ENCODE measurements at regions not wholly inside any gene's neighbourhood (a gene's known extent, or its start where the extent isn't known, plus 50 kb on each side); places are given as distances from the start of the nearest gene placed in this dataset.

GRCh38 chr14:76962303-76962660 is 66.2 kb downstream of the IRF2BPL start:
- peak overlapping the region; percentile 73 for H3K27ac ChIP-seq
- TF ChIP-seq CTCF (conservative IDR thresholded peaks at IDR 0.05) = no peak

DNA sequence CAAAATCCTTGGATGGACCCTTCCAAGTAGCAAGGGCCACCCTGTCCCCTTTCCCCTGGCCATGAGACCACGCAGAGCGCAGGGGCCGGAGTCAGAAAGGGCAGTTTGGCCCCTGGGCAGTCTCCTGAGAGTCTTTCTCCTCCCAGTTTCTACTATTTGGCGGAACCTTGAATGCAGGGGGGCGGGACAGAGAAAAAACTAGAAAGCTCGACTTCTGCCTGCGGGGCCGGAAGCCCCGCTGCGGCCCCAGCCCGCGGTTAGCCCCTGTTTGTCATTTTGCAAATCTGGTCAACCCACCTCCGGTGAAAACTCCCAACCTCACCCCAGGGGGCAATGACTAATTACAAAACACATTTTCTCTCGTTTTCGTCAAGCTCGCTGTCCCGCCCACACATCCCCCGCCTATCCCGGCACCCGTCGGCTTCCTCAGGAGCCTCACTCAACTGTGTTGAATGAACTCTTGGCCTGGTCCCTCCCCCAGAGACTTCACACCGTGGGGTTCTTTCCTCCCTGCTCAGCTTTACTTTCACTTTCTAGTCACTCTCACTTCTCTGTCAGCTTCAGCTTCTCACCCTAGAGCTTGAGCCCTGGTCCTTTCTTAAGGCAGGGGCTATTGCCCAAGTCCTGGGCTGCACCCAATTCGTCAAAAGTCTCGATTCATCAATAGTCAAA is 66.7 kb downstream of the IRF2BPL start:
- no peak for TF ChIP-seq CTCF (conservative IDR thresholded peaks at IDR 0.05)
- peak overlapping the region; percentile 73 for H3K27ac ChIP-seq

DNA sequence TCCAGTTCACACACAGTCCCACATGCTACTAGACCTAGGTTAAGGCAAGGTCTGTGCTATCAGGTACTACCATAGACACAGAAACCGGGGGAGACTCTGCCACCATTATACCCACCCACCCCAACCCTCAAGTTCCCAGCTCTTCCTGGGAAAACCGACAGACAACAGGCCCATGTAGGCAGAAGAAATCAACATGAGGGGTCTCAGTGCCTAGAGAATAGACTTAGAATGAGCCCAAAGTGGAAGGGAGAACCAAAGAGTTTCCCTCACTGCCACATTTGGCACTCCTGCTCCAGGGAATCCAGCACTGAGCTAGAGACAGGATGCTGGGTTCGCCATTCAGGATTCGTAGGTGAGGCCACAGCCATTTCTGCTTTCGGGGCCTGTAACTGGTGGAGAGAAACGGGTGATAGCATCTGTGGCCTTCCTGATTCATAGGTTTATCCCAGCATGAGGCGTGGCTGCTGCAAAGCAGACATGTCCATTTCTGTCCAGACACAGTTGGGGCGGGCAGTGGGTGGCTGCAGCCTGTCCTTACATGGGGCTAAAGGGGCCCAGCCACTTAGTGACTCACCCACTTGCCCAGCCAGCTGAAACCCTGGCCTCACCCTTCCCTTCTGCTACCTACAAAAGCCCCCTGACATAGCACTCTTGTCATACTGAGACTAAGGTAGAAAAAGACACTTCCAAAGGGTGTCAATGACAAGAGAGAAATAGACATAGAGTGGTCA is 69.4 kb downstream of the IRF2BPL start:
- no peak overlapping the region for H3K27ac ChIP-seq
- no peak for TF ChIP-seq CTCF (conservative IDR thresholded peaks at IDR 0.05)

DNA sequence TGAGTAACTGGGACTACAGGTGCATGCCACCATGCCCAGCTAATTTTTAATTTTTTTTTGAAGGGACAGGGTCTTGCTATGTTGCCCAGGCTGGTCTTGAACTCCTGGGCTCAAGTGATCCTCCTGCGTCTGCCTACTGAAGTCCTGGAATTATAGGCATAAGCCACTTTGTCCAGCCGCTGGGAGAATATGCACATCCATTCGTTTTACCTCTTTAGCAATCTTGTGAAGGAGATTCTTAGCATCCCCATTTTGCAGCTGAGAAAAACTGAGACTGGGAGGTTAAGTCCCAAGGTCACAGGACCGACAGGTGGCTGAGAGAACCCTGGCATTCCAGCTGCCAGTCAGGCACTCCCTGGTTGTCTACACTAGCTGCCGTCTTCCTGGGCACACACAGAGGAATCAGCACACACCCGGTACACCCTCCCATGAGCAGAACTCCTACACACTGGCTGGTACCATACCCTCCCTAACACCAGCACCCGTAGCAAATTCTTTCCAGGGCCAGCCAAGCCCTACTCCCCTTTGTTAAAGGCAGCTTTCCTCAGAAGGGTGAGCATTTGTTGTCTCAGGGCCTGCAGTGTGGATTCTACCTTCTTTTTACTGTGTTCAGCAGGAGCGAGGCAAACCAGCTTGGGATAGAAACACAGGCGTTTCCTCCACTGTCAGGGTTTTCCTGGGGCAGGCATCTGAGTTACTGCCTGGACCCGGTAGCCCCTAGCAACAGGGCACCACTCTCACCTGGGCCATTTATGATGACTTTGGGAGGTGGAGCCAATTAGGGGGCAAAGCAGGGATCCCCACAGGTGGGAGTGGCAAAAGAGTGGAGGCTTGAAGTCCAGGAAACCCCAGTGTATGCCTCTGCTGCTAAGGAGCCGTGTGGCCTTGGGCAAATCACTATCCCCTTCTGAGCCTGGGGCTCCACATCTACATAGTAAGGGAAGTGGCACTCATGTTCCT is 70.2 kb downstream of the IRF2BPL start:
- H3K27ac ChIP-seq = peak overlapping the region; percentile 86
- no peak for TF ChIP-seq CTCF (conservative IDR thresholded peaks at IDR 0.05)

GRCh38 chr14:76957224-76957891 is 71.2 kb downstream of the IRF2BPL start:
- peak overlapping the region; percentile 86 for H3K27ac ChIP-seq
- no peak for TF ChIP-seq CTCF (conservative IDR thresholded peaks at IDR 0.05)

GRCh38 chr14:76956316-76957090 is 72.0 kb downstream of the IRF2BPL start:
- peak overlapping the region; percentile 86 for H3K27ac ChIP-seq
- TF ChIP-seq CTCF (conservative IDR thresholded peaks at IDR 0.05) = 0 out of 2 replicates have a peak, but pooled peaks have one; percentile 9

Data from VCaP (cell line).